HG02588 (cell line): ENCODE measurements at regions not wholly inside any gene's neighbourhood (a gene's known extent, or its start where the extent isn't known, plus 50 kb on each side); places are given as distances from the start of the nearest gene placed in this dataset.

Experiments
- ATAC-seq: cut with Tn5 transposase; IDR thresholded peaks from one replicate; pipeline ENCODE4 v1.9.1; 2021; ENCODE audit warnings: mild to moderate bottlenecking, moderate library complexity; ENCODE audit not compliant: unreplicated experiment

DNA sequence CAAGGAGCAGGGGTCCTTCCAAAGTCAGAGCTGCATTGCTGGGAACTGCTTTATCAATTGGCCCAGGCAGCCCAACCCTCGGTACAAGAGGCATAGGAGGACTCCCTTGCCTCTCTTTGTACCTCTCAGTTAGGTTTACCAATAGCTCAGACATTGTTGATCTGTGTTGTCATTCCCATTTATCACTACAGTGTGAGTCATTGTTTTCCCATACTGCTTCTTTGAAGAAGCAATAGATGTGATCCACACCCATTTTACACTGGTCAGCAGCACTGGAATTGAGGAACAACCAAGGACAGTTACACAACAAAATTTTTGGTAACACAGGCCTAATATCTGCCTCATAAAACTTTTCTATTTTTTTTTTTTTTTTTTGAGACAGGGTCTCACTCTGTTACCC, 307.2 kb downstream of the SNX13 start:
- ATAC-seq = no peak

DNA sequence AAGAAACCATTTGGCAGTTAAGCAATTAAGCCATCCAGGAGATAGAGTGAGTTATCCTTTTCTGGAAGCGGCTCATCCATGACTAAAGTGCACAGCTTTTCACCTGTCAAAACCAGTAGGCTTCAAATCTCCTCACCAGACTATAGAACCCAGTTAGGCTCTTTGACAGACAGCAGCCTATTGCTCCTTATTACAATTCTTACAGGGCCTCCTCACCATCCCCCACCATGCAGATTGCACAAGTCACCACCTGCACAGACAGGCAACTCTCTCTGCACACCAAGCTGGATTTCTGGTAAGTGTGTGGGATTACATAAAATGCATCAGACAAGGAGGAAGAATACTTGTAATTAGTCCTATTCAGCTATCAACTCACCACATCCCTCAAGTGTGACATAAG, 301.6 kb downstream of the SNX13 start:
- ATAC-seq = no peak

DNA sequence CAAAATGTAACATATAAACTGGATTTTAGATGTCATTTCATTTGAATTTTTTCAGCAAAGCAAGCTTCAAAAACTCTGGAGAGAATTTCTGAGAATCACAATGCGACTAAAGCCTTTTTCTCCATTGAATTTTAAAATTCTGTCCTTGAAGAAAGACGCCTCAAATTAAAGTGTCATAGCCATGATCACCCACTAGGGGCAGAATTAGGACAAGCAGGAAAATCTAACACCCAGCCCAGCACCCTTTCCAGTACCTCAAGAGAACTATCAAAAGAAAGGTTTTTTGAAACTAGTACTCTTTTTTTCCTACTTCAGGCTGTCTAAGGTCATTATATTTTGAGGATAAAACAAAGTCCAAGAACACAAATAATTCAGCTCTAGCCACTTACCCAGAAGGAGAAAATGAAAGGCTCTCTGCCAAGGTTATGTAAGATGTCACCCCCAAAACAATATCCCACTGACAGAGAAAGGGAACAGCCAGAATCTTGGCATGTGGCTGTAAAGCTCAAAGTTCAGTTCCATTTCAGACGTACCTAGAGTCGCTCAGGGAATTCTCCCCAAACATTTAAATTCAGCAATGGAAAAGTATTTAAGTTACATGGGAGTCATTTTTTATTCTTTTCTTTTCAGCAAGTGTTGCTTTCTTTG, 299.4 kb downstream of the SNX13 start:
- no peak for ATAC-seq

DNA sequence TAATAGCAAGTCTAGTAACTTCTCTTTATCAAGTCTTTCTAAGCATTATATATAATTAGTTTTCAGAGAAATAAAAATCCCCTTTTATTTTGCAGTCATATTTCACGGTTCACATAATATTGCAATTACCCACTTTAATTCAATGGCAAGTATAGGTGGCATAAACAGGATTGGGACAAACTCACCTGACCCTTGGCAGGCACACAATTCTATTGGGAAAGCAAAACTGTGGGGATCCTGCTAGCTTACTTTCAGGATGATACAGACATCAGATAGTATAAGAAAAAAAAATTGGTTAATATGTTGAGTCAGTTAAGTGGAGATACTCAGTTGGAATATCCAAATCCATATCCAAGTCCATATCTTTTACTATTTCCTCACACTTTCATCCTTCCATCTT, 294.8 kb downstream of the SNX13 start:
- ATAC-seq = no peak

DNA sequence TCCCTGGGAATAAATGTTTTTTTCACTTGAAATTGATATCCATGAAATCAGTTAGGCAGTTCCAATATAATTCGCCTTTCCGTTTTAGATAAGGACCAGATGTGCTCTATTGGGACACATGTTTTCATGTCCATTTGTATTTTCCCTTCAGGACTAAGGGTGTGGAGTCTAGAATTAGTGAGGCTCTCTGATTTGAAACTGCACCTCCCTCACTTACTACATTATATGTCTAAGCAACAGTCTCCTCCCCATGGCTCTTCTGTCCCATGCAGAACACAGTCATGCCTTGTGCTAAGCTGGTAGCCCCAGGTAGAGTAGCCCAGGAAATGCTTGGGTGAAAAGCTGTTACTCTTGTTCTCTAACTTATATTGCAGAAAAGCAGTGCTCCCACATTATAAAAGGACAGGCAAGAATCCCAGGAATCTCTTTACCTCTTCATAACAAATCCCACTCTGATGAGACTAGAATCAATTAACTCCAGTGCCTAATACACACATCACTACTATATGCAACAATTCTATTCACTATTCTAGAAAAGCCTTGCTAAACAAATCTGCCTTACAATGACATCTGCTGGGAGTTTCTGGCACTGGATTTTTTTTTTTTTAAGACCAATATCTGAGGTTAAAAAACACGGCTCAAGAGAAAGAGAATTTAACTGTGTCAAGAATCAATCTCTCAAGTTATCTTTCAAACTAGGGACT, 293.9 kb downstream of the SNX13 start:
- no peak for ATAC-seq

DNA sequence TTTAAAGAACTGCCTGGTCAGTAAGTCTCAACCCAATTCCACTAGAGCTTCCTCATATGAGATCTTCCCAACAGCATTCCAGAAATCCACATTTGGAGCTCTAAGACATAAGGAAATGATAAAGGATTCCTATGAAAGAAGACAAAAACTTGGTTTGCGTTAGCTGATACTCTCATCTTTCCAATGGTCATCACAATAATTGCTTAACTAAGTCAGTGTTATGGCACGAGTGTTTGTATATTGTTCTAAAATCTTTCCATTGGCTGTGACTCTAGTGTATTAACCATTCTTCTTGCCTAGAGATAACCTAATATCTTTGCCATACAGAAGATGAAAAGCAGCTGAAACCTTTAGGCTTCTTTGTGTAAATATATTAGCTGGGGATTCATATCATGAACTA, 289.0 kb downstream of the SNX13 start:
- no peak for ATAC-seq

DNA sequence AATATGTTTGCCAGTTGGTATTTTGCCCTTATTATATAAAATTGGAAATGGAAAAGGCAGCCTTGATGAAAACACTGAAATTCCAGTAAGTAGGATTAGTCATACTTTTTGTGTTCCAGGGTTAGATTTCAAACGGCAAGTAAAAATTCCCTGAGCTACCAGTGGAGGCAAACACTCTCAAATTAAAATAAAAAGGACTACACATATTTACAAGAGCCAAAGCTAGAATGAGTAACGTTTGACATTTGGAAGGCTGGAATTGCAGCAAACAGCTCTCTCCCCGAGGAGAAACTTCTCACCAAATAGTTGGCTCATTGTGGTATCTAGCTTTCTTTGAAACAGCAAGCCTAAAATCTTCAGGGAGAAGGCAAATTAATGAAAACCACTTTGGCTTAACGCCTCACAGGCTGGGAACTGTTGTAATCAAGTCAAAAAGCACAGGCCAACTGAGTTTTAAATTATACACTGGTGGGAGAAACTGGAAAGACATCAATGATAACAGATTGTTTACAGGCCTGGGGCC, 288.4 kb downstream of the SNX13 start:
- no peak for ATAC-seq

DNA sequence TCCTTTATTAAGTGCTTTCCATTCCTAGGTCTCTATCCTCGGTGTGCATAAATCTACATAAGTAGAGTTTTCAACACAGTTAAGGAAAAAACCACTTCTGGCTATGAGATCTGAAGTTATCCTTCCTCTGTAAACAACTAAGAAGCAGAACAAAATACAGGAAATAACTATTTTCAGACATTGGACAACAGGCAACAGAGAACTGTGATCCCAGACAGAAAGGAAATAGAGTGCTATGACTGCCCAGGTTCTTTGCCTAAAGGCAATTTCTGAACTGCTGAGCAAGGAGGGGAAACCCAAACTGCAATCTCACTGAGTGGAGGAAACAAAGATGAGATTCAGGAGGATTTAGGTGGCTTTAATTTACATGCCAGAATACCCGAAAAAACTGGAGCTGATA, 285.4 kb downstream of the SNX13 start:
- no peak for ATAC-seq

DNA sequence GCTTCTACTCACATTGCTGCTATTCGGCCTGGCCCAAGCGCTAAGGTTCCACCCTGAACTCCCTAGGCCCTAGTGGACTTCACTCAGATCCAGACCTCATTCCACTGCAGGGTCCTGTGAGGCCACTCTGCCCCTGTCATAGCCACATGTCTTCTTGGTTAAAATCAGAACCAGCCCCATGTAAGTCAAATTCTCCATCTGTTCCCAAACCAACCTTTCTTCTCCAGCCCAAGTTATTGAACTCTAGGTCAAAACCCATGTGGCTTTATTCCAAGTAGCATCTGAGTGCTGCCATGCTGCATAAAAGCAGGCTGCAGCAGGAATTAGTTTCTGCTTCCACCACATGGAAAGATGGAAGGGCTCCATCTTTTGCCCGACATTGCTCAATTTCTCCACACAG, 281.2 kb downstream of the SNX13 start:
- ATAC-seq = no peak

DNA sequence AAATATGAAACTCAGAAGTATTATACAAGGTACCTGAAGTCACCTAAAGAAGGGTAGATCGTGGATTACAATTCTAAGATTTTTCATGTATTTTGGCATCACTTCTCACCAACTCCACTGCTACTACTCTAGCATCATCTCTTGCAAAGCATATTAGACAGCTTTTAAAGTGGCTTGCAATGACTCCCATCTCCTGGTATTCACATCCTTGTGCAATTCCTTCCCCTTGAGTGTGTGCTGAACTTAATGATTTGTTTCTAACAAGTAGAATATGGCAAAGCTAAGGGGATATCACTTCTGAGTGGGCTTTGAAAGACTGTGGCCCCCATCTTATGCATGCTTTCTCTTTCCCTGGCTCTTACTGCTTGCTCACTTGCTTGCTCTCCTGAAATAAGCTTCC, 280.2 kb downstream of the SNX13 start:
- ATAC-seq = no peak

DNA sequence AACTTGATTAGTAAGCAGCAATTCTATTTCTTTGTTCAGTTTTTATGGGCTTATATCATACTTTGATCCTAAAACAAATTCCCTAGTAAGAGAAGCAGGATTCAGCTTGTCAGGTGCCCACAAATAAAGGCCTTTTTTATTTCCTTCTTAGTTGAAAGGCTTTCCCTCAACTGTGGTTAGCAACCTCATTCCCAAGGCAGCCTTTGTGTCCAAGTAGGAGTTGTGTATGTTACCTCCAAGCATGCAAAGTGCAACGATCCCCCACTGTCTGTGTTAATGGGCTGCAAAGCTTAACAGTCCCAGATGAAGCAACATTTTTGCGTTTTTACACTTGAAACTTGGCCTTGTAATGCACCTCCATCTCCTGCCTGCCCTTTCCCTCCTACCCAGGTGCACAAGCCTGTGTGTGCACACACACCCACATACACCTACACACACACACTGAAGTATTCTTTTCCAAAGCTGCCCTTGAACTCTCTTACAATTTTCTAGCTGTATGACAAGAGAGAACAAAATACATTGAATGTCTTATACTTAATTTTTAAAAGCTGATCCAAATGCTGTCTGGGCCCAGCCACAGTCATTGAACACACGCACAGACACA, 278.2 kb downstream of the SNX13 start:
- ATAC-seq = no peak

DNA sequence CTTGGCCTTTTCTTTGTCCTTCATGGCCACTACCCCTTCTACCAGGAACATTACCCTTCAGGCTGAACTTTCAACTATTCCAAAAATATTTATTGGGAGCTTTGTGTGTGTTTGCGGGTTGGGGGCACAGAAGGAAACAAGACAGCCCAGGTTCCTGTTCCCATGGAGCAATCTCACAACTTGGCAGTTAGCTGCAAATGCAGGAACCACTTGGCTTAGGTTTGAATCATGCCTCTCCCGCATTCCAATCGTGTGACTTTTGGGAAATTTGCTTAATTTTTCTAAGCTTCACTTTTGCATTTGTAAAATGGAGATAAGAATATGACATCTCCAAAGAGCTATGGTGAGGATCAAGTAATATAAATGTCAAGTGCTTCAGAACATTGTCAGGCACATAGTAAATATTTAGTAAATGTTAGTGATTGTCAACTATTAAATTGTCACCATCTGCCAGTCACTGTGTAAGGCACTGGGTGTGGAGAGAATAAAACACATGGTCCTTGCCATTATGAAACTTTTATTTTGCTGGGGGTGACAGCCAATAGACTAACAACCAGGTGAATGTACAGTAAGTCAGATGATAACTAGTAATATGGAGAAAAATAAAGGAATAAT, 277.1 kb downstream of the SNX13 start:
- ATAC-seq = no peak

DNA sequence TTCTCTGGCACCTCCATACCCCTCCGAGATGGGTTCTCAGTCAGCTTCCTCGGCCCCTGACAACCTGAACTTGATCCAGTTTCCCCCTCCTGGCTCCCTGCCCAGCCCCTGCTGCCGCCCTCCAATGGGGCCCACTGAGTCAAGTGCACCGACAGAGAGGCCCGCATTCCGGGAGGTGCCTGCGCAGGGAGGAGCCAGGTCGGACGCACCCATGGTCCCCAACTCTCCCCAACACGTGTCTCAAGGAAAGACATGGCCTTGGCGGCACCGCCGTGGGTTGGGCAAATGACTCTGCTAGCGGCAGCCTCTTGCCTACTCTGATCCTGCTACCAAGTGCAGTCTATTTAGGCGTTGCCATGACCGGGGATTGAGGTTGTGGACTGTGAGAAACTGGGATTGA, 275.3 kb downstream of the SNX13 start:
- ATAC-seq = no peak

DNA sequence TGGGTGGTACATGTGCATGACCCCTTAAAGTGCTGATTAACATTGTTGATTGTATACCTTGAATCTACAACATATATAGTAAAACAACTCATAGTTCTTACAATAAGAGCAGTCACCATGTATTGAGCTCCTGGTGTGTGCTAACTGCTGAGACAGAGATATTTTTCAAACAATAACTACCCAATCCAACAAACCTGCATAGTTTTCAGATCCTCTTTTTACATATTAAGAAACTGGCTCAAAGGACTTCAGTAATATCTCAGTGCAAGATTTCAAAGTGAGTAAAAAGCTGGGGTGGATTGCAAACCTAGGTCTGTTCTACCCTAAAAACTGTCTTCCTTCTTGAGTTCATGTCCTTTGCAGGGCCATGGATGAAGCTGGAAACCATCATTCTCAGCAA, 272.2 kb downstream of the SNX13 start:
- ATAC-seq = peak; percentile 58

DNA sequence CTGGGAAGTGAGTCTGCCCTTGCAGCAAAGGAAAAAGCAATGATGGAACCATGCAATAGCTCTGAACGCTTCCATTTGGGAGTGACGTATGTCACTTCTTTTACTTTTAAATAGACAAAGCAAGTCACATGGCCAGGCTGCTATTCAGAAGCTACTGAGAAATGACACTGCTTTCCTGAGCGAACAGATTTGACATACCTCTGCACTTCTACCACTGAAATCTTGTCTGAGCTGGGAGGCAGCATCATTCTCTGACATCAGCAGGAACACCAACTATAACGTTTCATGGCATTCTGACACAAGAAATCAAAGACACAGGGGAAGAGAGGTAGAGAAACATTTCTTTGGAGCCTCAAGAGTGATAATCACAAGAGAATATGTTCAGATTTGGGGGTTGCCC, 271.1 kb downstream of the SNX13 start:
- no peak for ATAC-seq

DNA sequence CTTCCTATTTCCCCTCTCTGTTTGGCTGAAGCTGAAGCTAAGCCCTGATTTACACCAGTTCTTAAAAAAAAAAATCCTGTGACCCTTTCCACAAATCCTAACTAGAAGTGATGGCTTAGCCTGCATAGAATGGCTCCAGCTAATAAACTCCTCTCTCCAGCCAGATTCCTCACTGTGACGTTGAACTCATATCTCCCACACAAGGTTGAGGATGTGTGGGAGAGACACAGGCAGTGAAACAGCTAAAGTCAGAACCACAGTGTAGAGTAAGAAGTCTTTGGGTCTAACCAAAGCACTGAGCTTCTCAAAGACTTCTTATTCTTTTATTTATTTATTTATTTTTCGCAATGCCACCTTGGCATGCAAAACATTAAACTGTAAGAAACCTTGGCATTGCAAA, 268.3 kb downstream of the SNX13 start:
- no peak for ATAC-seq

DNA sequence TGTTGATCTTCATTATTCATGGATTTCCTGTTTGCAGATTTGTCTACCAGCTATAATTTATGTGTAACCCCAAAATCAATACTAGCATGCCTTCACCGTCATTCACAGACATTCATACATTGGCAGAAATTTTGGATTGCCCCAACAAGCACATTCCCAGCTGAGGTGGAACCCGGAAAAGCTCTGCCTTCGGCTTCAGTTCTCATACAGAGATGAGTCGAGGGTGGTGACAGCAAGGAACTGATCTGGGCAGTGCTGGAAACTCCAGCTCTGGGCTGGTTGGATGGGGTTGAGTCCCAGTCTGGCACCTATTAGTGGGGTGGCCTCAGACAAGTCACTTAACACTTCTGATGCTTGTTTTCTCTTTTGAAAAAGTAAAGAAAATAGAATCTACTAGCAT, 267.5 kb downstream of the SNX13 start:
- no peak for ATAC-seq

DNA sequence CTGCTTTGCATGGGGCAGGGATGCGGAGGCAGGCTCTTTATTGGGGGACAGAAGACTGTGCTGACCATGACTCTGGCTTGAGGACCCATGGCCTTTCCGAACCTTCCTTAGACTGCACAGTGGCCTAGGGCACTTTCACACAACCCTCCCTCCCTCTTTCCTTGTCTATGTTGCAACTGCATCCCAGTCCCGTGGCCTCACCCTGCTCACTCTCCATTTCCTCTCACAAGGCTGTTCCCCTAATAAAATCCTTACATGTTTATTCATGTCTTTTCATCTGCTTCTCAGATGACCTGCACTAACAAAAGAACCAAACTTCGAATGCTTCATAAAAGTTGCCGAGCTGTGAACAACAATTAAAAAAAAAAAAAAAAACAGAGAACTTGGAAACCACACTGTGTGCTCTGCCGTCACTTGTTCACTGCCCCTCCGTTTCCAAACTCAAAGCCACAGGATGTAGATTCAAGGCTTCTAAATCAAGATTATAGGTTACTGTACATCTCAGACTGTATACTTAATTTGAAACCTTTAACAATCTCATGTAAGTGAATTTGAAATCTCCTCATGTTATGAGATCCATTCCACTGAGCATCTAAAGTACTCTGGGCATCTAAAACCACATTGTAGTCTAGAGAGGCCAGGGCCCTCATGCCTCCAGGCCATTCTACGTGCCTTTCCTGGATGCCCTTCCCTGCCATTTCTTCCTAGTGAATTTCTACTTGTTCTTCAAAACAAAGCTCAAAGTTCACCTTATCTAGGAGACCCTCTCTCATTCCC, 265.9 kb downstream of the SNX13 start:
- no peak for ATAC-seq

DNA sequence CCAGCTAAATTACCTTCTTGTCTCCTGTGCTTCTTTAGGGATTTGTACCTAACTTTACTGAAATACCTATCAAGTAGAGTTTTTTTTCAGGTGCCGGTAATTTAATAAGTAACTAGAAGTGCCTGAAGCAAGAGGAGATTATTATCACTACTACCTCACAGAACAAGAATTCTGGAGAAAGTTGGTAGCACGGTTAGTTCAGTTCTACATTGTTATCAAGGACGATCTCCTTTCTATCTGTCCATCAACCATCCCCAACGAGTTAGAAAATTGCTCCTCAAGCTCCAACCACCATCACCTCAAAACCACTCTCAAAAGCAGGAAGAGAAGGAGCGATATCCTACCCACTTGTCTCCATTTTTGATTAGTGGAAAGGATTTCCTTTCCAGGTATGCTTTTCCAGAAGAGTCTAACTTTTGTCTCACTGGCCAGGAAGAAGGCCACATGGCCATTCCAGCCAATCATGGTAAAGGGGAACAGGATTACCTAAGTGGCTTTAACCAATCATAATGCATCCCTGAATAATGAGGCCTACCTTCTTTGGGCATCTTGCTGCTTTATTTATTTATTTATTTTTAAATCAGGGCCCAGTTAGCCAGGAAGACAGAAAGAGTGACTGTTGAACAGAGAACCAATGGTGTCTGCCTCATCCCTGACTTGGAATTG, 265.2 kb downstream of the SNX13 start:
- ATAC-seq = no peak

DNA sequence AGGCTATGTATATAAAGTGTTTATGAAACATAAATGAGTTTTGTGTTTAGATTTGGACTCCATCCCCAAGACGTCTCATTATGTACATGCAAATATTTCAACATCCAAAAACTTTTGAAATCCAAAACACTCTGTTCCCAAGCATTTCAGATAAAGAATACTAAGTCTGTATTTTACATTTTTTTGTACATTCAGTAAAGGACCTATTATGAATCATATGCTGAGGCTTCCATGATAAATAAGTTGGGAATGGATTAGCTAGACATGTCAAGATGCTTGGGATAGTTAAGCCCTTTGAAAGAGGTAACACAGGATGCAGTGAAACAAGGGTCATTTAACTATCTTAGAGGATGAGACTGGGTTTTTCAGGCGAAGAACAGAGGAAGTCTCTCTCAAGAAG, 262.9 kb downstream of the SNX13 start:
- ATAC-seq = no peak

DNA sequence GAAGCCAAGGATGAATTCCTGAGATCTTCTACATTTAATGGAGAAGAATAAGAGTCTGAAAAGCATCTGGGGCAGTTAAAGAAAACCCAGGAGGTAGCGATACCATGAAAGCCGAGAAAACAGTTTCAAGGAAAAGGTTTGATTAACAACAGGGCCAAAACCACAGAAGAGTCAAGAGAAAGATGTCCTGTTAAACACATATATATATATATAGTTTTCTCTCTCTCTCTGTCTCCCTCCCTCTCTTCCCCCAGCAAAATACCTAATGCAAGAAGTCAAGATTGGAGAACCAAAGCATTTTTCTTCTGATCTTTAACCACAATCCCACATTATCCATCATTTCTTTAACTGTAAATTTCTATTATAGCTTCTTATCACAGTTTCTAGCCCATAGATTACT, 261.4 kb downstream of the SNX13 start:
- ATAC-seq = no peak
